A673 (cell line): ENCODE measurements at regions not wholly inside any gene's neighbourhood (a gene's known extent, or its start where the extent isn't known, plus 50 kb on each side); places are given as distances from the start of the nearest gene placed in this dataset.

ENCODE experiments used
- BruUV-seq: library from RNA; stranded (reverse); fragments of 400-500 nt; replicated peaks from 2 replicates; lab custom pipeline; 2021; lab: Mats Ljungman, UMichigan
- CTCF ChIA-PET: fragments of 300-600 bp; sonication (Branson Sonifier 250); formaldehyde crosslinking; loops from one replicate; lab custom pipeline; 2022; ENCODE audit warnings: antibody characterized with exemption; lab: Charles Lee
- POLR2A ChIA-PET: fragments of 300-600 bp; sonication (Branson Sonifier 250); formaldehyde crosslinking; loops from one replicate; lab custom pipeline; 2022; ENCODE audit warnings: antibody characterized with exemption; ENCODE audit not compliant: low non-redundant PET; lab: Charles Lee
- DNase-seq: peaks from one replicate; pipeline ENCODE4 v3.0.0-alpha.2; 2015; ENCODE audit warnings: low spot score
- H3K27ac ChIP-seq: fragments of 200-600 bp; sonication (generic); 2 replicates; pipeline ENCODE4 v1.5.1; 2016; ENCODE audit warnings: mixed run types, low read depth, mild to moderate bottlenecking, mixed read lengths, antibody characterized with exemption, low read length; ENCODE audit not compliant: poor library complexity, severe bottlenecking
- H3K27me3 ChIP-seq: fragments of 200-600 bp; sonication (generic); replicated peaks from 2 replicates; pipeline ENCODE4 v1.6.1; 2017; ENCODE audit warnings: mixed run types, low read depth, mild to moderate bottlenecking, mixed read lengths, antibody characterized with exemption, low read length; ENCODE audit not compliant: insufficient read depth, poor library complexity
- H3K36me3 ChIP-seq: fragments of 200-600 bp; sonication (generic); 2 replicates; pipeline ENCODE4 v1.6.1; 2016; ENCODE audit warnings: mixed run types, mild to moderate bottlenecking, mixed read lengths, antibody characterized with exemption, low read length; ENCODE audit not compliant: insufficient read depth, poor library complexity, severe bottlenecking
- H3K4me1 ChIP-seq: fragments of 200-600 bp; sonication (generic); 2 replicates; pipeline ENCODE4 v1.6.1; 2017; ENCODE audit warnings: mixed run types, mild to moderate bottlenecking, mixed read lengths, antibody characterized with exemption, low read length; ENCODE audit not compliant: insufficient read depth, poor library complexity, severe bottlenecking
- H3K4me3 ChIP-seq: fragments of 200-600 bp; sonication (generic); 2 replicates; pipeline ENCODE4 v1.5.1; 2016; ENCODE audit warnings: low read depth, mixed run types, mild to moderate bottlenecking, mixed read lengths, low read length; ENCODE audit not compliant: poor library complexity, severe bottlenecking
- H3K9me3 ChIP-seq: fragments of 200-600 bp; sonication (generic); 2 replicates; pipeline ENCODE4 v1.6.1; 2016; ENCODE audit warnings: mixed run types, low read depth, mild to moderate bottlenecking, mixed read lengths, antibody characterized with exemption, low read length; ENCODE audit not compliant: poor library complexity, severe bottlenecking
- CTCF ChIP-seq: fragments of 300-800, 200-600 bp; sonication (generic); conservative IDR thresholded peaks from 2 replicates; pipeline ENCODE4 v1.5.1; 2017; ENCODE audit warnings: low read depth, mild to moderate bottlenecking, antibody characterized with exemption, low read length, moderate library complexity, mixed read lengths
- EZH2 ChIP-seq: fragments of 200-600 bp; sonication (generic); IDR thresholded peaks from 2 replicates; pipeline ENCODE4 v1.6.1; 2017; ENCODE audit warnings: borderline replicate concordance, low read depth, mild to moderate bottlenecking, mixed read lengths, antibody characterized with exemption, low read length; ENCODE audit not compliant: poor library complexity, severe bottlenecking
- intact Hi-C: fragments of 100-400 bp; cut with micrococcal nuclease; formaldehyde crosslinking; loops from one replicate; pipeline ENCODE4 v1.10.0; 2022; ENCODE audit not compliant: unreplicated experiment

- BruUV-seq, result no TSS peak
- Histone ChIP-seq H3K9me3 (no peaks in the 10 kb centered on the region), H3K27ac (no peak overlapping the region), H3K4me1 (no peaks in the 10 kb centered on the region), H3K36me3 (no peaks in the 10 kb centered on the region), H3K27me3 (no peaks in the 10 kb centered on the region), H3K4me3 (no peak overlapping the region)
- no peak for DNase-seq
- TF ChIP-seq EZH2 (no peak), CTCF (no peak)
- CTCF ChIA-PET, result no interaction called here
- POLR2A ChIA-PET, result no interaction called here
- intact Hi-C loops, result no loop called here
Measured at GRCh38 chr5:35408146-35408545, 177.9 kb upstream of the PRLR start.

- Histone ChIP-seq H3K27ac (no peak overlapping the region), H3K27me3 (no peaks in the 10 kb centered on the region), H3K9me3 (no peaks in the 10 kb centered on the region), H3K4me1 (no peaks in the 10 kb centered on the region), H3K4me3 (no peak overlapping the region), H3K36me3 (no peaks in the 10 kb centered on the region)
- BruUV-seq, result no TSS peak
- CTCF ChIA-PET, result no interaction called here
- intact Hi-C loops, result no loop called here
- POLR2A ChIA-PET, result no interaction called here
- DNase-seq, result no peak
- TF ChIP-seq EZH2 (no peak), CTCF (no peak)
Measured at GRCh38 chr5:35407697-35408096, 177.4 kb upstream of the PRLR start.

GRCh38 chr5:35405938-35406337 lies 175.7 kb upstream of the PRLR start:
- BruUV-seq, result no TSS peak
- H3K9me3 ChIP-seq, result no peaks in the 10 kb centered on the region
- TF ChIP-seq EZH2 (no peak), CTCF (no peak)

More at GRCh38 chr5:35405938-35406337, 175.7 kb upstream of the PRLR start:
- no peak overlapping the region for H3K27ac ChIP-seq
- no peak overlapping the region for H3K4me3 ChIP-seq
- ChIA-PET CTCF (no interaction called here), POLR2A (no interaction called here)
- no peaks in the 10 kb centered on the region for H3K36me3 ChIP-seq
- intact Hi-C loops, result no loop called here
- no peak for DNase-seq
- H3K4me1 ChIP-seq, result no peaks in the 10 kb centered on the region
- no peaks in the 10 kb centered on the region for H3K27me3 ChIP-seq
